Stimulated activated CD4-positive, alpha-beta T cell treated with anti-CD3 and anti-CD28 coated beads, Interleukin-4, amount 100 ng/mL, for 48 hours (primary cell): ENCODE measurements at regions not wholly inside any gene's neighbourhood (a gene's known extent, or its start where the extent isn't known, plus 50 kb on each side); places are given as distances from the start of the nearest gene placed in this dataset.

Experiments
- DNase-seq, 2 donors: peaks; one replicate each; pipeline ENCODE4 v3.0.0-alpha.2; 2020; ENCODE audit warnings: low read depth in 2 of 2

DNA sequence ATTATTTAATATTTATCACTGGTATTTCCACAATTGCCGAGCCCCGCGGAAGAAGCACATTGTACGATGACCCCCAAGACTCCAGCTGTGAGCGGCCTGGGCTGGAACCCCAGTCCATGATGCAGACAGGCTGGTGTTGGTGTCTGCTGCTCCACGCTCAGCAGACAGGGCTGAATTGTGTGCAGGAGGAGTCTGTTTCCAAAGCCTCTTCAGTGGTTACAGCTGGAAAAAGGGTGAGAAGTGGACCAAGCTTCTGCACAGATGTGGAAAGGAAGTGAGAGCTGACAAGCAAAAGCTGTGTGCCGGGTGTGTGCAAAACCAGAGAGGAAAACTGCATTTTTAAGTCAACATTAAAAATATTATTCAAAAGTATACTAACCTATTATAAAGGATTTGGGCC, 500.4 kb downstream of the GALR1 start:
- DNase-seq: no peak

DNA sequence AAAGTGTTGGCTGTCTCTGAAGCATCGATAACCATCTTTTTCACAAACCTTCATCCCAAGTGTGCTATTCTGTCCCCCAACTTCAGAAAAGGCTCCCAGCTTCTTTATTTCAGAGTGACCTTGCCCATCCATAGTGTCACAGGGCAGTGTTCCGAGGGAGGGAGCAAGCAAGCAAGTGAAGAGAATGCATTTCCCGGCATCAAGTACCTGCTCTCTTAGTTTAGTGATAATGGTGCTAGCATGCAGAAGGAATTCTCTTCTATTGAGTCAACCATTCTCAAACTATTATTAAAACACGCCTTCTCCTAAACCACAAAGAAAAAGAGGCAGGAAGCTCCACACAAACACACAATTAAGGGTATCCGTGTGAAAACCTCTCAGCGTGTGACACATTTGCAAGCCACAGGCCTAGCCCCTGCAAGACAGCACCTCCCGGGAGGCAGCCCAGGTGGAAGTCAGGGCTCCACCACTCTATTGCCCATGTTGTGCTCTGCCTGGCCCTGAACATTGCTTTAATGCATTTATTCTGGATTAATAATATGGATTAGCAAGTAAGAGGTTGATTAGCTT, 504.9 kb downstream of the GALR1 start:
- DNase-seq: no peak

DNA sequence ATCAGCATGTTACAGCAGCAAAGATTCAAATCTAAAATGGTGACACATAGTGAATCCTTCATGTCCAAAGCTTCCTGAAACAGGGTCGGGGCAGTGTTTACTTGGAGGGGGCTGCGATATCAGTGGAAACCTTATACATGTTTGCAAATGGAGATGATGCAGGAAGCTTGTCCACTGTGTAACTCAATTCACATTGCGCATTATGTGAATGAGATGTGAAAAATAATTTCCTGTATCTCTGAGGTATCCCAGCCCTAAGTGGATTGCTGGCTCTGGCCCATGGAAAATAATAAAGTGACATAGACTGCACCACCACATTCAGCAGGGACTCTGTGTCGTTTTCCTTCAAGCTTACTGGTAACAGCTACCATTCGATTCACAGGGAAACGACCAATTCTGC, 505.5 kb downstream of the GALR1 start:
- no peak for DNase-seq

DNA sequence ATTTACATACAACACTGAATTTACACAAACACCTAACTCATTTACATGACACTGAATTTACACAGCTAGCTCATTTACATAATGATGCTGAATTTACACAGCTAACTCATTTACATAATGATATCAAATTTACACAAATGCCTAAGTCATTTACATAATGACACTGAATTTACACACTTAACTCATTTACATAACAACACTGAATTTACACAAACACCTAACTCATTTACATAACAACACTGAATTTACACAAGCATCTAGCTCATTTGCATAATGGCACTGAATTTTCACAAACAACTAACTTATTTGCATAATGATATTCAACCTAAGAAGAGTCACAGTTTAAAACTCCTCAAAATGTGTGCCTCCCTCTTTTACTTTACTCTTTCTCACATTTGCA, 511.7 kb downstream of the GALR1 start:
- DNase-seq: no peak

DNA sequence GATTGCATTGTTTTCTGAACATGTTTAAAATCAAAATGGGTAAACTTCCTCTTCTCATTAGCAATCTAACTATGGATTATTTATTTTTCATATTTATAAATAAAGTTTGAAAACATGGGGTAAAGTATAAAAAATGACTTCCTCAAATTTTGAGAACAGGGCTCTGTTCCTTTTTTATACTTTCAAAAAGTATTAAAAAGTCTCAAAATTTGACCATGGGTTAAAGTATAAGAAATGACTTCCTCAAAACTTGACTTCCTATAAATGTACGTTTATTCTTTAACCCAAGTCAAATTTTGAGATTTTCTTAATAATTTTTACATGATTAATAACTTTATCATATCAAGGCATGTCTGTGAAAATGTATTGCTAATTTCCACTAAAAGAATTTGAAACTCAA, 512.4 kb downstream of the GALR1 start:
- DNase-seq: no peak

DNA sequence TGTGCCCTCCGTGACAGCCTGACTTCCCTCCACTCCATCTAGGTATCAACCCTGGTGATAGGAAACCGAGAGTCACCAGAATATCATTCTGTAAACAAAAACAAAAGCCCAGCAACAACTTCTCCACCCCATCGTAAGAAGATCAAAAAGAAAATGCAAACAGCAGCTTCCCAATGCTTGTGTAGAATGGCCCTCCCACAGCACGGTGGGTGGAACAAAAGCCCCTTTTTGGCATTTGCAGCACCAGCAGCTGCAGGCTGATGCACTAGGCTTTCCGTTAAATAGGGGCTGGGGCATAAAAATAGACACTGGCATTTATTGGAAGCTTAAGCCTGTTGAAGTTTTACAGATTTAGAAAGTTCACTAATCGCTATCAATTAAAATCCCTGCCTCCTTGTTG, 513.0 kb downstream of the GALR1 start:
- no peak for DNase-seq

DNA sequence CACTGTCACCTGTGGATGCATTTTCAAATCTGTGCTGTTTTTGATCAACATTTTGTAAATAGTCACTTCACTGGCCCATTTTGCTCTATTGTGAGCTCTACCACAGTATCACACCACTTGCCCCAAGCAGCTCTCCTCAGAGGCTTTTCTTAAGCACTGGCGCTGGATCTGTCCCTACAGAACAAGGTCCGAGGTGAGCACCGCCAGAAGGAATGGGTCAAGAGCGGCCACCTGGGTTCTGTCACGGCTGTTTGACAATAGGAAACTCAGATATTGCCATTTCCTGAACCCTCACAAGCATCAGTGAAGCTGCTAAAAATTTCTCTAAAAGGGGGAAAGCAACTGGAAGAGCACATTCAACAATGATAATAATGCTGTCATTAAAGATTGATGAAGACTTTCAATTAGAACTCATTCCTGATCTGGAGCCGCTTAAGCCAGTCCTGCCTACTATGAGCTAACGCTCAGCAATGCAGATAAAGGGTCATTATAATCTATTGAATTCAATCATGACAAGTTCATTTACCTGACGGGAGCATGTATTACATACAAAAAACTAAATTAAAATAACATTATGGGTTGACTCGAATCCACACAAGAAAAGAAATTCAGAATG, 514.0 kb downstream of the GALR1 start:
- no peak for DNase-seq

DNA sequence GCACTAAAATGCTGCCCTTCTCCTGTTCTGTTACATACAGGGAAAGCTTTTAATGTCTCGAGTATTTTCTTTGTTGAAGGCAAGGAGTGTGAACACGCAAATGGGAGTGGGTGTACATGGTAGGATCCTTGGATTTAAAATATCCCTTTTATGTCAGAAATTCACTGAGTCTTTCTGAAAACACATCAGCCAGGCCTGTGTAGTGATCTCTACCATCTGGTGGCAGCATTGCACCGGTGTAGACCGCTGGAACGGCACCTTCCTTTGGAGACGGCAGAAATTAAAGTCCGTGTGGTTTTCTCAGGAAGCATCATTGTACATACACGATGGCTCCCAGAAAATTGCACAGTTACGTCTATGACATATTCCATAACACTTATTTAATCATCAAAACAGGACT, 515.8 kb downstream of the GALR1 start:
- no peak for DNase-seq

DNA sequence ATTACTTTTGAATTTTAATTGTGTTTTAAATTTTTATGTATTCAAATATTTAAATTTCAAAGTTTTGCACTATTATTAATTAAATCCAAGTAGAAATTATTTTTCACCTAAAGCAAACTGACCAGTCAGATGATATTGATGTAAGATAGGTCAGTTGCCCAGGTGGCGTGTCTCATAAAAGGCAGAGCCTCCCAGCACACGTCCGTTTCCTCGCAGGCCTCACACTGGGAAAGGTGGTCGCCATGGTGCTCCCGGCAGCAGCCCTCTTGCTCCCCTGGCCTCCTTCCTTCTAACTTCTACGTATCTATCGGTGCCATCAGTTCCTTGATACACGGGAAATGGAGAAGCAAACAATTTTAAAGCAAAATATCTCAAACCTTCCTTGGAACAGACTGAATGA, 516.8 kb downstream of the GALR1 start:
- no peak for DNase-seq

DNA sequence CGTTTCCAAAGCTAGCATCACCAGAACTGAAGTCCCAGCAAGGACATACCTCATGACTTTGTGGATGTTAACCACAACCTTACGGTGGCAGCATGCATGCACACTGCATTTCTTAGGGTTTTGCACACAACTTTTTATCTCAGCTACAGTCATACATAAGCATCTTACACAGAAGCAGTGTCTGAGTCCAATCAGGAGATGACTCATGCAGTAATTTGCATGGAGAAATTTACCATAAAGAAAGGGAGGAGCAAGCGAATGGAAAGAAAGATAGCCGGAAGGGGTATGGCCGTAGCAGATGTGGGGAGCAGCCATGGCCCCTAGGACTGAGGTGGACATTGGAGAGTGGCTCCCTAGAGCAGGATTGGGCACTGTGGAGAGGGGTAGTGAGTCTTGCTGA, 522.5 kb downstream of the GALR1 start:
- no peak for DNase-seq

DNA sequence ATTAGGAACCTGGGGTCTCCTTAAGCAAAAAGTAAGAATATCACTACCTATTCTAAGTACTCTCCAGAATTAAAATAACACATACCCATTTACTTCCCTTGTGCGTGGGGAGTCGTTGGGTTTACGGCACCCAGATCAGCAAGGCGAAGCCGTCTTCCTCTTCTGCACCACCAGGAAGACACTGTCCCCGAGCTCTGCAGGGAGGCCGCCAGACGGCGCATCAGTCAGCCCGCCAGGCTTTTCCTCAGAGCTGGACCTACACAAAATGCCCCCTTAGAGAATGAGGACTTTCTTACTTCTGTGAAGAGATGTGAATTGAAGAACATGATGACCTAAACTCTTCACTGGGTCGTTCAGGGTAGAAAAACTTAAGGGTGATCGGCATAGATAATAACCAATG, 526.5 kb downstream of the GALR1 start:
- DNase-seq: no peak

DNA sequence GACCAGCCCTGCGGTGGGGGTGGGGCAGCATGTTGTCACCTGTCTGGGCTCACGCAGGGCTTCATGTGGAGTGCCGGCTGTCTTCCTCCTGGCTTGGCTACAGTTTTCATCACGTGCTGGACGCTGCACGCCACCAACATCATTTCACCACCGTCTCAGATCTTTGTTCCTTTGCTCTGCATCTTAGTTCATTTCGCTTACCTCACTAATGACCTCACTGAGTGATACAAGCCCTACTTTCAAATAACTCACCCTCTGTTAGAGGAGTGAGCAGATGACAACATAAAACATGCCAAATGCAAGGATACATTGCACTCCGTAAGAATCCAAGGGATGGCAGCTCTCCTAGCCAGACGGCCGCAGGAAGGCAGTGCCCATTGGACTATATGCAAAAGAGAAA, 527.5 kb downstream of the GALR1 start:
- DNase-seq: no peak

DNA sequence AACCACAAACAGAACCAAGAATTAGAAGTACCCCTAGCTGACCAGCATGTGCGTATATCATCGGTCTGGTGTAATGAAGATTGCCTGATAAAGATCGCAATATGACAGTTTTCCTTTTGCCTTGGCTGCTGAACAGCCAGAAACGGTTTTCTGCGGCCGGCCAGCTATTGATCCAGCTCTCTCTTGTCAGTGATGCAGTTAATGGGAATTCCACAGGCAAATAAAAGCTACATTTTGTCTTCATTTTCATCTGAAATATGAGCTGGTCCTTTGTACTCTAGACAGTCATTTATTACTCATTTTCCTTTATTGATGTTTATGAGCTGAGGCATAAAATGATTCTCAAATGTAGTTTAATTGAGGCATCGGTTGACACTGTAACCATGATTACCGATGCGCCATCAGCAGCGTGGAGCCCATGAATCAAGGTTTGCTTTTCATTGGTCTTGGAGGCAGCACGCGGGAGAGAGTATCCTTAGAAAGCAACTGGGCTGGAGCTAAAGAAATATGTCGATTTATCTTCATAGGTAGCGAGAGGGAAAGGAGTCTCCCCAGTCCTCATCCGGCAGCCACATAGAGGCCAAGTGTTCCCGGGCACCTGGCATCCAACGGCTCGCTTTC, 535.2 kb downstream of the GALR1 start:
- DNase-seq: no peak

DNA sequence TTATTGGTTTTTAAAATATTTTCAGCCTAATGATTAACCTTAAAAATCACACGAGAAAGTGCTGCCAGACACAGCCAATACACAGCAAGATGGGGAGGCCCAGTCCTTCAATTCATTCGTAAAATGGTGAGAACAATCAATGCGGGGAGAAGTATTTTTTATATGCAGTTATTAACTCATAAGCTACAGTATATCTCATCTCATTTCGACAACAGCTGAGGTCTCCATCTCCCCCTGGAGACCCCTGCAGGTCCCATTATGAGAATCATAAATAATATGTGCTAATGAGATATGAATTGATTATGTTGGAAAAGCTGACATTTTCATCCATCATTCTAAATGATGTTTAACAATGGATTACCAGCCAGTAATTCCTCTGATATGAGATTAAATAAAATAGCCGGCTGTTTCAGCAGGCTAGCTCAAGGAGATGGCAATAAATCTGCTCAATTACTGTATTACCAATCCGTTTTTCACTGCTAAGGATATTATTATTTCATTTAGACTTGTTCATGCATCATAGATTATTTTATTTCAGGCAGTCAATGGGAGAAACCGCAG, 535.8 kb downstream of the GALR1 start:
- DNase-seq: no peak

DNA sequence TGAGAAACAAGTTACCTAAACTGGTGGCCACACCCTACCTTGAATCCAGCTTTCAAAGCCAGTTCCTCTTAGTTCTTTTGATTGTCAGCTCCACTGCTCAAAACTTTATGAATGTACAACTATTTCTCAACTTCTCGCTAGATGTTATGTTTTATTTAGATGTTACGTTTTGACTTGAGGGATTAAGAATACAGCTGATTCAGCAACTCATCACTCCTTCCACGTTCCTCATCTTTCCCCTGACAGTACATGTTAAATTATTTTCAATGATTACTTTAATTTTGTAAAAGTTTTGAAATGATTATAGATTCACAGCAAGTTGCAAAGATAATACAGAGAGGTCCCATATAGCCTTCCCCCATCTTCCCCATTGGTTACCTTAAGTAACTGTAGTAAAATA, 553.4 kb downstream of the GALR1 start:
- no peak for DNase-seq

DNA sequence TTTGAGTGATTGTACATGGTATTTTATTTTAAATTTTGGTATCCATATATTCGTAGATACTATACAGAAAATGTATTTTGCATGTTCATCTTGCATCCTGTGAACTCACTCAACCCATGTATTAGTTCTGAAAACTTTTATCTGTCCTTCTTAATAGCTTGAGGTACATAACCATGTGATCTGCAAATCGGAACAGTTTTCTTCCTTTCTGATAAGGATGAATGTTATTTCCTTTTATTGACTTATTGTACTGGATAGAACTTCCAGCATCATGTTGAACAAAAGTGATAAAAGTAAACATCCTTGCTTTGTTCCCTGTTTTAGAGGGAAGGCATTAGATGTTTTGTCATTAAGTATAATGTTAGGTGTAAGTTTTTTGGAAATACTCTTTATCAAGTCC, 554.7 kb downstream of the GALR1 start:
- DNase-seq: no peak

DNA sequence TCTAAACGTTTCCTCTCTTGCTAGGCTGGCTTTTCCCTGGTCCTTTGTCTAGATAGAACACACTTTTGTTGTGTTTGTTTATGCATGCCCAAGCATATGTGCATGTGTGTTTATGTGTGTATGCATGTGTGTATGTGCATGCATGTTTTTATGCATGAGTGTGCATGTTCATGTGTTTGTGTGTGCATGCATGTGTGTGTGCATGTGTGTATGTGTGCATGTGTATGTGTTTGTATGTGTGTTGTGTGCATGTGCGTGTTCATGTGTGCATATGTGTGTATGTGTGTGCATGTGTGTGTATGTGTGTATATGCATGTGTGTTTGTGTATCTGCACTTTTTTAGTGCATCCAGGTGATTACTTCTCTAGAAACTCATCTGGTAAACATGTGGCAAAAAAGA, 558.0 kb downstream of the GALR1 start:
- no peak for DNase-seq

DNA sequence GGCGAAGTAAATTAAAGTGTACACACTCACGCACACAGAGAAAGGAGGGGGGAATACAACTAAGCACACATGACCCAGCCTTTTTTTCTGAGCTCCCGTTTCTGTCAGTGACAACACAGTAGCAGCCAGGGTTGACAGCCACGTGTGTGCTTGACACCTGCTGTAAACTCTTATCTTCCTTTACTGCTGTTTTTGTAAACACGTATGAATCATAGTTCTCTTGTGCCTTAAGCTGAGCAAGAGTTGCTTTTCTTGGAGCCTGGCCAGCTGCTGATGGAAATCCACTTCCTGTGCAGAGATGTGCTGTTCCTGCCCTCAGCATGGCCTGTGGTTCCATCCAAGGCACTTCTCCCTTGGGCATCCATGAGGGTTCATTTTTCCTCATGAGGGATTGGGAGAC, 561.9 kb downstream of the GALR1 start:
- DNase-seq: no peak

DNA sequence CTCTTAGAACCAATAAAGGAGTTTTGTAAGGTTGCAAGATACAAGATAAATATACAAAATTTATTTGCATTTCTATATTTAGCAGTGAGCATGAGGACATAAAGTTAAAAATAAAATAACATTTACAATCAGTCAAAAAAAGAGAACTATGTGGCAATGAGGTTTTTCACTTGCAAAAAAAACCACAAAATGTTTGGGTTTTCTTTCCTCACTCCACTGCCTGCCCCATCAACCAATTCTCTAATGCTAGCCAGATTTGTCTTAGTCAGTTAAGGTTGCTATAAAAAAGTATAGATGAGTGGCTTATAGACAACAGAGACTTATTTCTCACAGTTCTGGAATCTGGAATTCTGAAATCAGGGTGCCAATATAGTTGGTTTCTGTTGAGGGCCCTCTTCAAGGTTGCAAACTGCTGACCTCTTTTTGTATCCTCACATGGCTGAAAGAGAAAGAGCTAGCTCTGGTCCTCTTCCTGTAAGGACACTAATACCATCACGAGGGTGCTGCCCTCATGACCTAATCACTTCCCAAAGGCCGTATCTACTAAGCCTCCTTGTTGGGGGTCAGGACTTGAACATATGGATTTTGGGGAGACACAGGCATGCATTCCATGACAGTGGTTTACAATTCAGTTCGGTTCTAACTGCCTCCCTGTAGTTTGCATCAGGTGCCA, 566.2 kb downstream of the GALR1 start:
- DNase-seq: no peak

DNA sequence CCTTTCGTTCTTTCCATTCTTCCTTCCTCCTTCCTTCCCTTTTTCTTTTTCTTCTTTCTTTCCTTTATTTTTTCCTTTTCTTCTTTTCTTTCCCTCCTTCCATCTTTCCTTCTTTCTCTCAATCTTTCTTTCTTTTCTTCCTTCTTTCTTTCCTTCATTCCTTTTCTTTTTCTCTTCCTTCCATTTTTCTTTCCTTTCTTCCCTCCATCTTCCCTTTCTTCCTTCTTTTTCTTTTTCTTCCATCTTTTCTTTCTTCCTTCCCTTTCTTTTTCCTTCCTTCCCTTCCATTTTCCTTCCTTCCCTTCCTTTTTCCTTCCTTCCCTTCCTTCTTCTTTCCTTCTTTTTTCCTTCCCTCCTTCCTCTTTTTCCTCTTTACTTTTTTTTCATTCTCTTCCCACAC, 568.7 kb downstream of the GALR1 start:
- no peak for DNase-seq

DNA sequence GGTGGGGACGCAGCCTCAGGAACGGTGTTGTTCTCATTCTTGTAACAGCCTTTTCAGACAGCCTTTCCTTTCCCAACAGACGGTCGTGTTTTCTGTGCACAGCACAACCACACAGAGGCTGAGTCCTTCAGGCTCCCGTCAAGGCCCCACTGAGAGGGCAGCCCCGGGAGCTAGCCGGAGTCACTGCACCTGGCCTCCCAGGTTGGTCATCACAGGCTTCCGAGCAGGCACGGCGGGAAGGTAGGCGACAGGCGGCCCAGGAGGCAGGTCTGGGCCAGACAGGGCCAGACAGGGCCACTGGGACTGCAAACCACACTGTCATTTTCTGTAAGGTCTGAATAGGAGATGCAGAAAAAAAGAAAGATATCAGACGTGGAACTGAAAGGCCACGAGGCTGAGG, 570.8 kb downstream of the GALR1 start:
- no peak for DNase-seq

DNA sequence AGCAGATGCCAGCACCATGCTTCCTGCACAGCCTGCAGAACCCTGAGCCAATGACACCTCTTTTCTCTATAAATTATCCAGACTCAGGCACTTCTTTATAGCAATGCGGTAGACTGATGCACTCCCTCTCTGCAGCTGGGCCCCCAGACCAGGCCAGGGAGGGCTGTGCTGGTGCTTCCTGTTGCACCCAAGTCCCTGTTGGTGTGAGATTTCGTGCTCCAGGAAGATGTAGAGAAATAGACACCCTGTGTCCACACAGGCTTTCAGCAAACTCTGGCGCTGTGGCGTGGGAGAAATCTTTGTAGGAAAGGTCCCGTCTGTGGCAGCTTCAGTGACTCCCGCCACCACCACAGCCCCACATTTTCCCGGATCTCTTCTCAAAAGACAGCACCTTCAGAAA, 572.2 kb downstream of the GALR1 start:
- DNase-seq: no peak

DNA sequence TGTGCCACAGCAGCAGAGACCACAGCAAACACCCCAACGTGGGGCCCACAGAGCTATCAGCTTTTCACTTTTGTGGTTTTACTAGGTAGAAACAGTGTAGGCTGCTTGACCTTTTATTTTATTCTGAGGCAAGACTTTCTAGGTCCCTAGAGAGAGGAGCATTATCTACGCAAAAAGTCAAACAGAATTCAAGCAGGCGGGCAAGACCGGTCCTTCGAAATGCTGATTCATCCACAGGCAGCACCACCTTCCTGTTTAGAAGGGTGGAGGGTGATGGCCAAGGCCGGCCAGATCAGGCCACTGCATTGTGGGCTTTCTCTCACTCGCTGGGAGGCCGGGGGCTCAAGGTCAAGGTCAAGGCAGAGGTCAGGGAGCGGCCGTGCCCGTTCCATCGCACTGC, 573.0 kb downstream of the GALR1 start:
- DNase-seq: no peak
